Sigmoid colon (tissue), 4 donors: ENCODE measurements at regions not wholly inside any gene's neighbourhood (a gene's known extent, or its start where the extent isn't known, plus 50 kb on each side); places are given as distances from the start of the nearest gene placed in this dataset.

Experiments used
- EP300 ChIP-seq, 4 donors: sonication (generic); formaldehyde crosslinking; IDR thresholded peaks; one replicate each; pipeline ENCODE4 v1.6.1; 2017; ENCODE audit warnings: antibody characterized with exemption in 4 of 4
- POLR2A ChIP-seq, 2 donors: fragments of 450-650 bp; IDR thresholded peaks; one replicate each; pipeline ENCODE4 v1.6.1; 2016; ENCODE audit warnings: antibody characterized with exemption in 2 of 2, mild to moderate bottlenecking in 2 of 2, moderate library complexity in 2 of 2
- POLR2AphosphoS5 ChIP-seq, 4 donors: sonication (generic); formaldehyde crosslinking; IDR thresholded peaks; one replicate each; pipeline ENCODE4 v1.6.1; 2017; ENCODE audit warnings: antibody characterized with exemption in 4 of 4
- TF ChIP-seq, protein P1 (sequence below), 4 experiments: fragments of 450-650 bp in 3 of 4; fragments of 200-600 bp in 1 of 4; IDR thresholded peaks; one replicate each; pipeline ENCODE4 v1.5.1; 2016 to 2019; ENCODE audit warnings: antibody characterized with exemption in 4 of 4, mild to moderate bottlenecking in 3 of 4, moderate library complexity in 2 of 4

DNA sequence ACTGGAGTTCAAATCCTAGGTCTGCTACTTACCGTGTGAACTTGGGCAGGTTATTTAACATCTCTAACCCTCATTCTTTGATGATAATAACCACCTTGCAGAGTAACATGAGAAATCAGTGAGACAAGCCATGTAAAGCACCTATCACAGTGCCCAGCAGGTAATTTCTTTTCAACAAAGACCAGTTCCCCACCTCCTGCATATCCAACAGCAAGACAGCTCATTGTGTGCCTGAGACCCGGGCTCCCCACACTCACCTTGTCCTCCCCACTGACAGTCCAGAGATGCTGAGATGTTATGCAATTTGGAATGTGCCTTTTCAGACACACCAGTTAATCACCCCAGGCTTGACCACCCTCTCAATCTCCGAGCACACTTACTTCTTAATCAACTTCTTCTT is 367.6 kb upstream of the DAB1 start:
- TF ChIP-seq, protein P1, sequence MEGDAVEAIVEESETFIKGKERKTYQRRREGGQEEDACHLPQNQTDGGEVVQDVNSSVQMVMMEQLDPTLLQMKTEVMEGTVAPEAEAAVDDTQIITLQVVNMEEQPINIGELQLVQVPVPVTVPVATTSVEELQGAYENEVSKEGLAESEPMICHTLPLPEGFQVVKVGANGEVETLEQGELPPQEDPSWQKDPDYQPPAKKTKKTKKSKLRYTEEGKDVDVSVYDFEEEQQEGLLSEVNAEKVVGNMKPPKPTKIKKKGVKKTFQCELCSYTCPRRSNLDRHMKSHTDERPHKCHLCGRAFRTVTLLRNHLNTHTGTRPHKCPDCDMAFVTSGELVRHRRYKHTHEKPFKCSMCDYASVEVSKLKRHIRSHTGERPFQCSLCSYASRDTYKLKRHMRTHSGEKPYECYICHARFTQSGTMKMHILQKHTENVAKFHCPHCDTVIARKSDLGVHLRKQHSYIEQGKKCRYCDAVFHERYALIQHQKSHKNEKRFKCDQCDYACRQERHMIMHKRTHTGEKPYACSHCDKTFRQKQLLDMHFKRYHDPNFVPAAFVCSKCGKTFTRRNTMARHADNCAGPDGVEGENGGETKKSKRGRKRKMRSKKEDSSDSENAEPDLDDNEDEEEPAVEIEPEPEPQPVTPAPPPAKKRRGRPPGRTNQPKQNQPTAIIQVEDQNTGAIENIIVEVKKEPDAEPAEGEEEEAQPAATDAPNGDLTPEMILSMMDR (IDR thresholded peaks at IDR 0.05): no peak
- no peak for TF ChIP-seq POLR2A (IDR thresholded peaks at IDR 0.05)
- TF ChIP-seq EP300 (IDR thresholded peaks at IDR 0.05): no peak
- TF ChIP-seq POLR2AphosphoS5 (IDR thresholded peaks at IDR 0.05): no peak
